Trophoblast cell (in vitro differentiated cells and primary cell): ENCODE measurements at regions not wholly inside any gene's neighbourhood (a gene's known extent, or its start where the extent isn't known, plus 50 kb on each side); places are given as distances from the start of the nearest gene placed in this dataset.

Experiments
- DNase-seq, 2 donors: peaks; one replicate each; pipeline ENCODE4 v3.0.0-alpha.2; 2016
- H2AFZ ChIP-seq: 2 replicates; pipeline ENCODE4 v1.6.1; 2013; ENCODE audit warnings: low read length, moderate library complexity, mild to moderate bottlenecking; ENCODE audit not compliant: insufficient read depth, poor library complexity
- H2AK5ac ChIP-seq: 2 replicates; pipeline ENCODE4 v1.6.1; 2013; ENCODE audit warnings: mild to moderate bottlenecking, low read length
- H2BK120ac ChIP-seq: 2 replicates; pipeline ENCODE4 v1.6.1; 2013; ENCODE audit warnings: low read length, mild to moderate bottlenecking, moderate library complexity; ENCODE audit not compliant: insufficient read depth, poor library complexity
- H2BK12ac ChIP-seq: 2 replicates; pipeline ENCODE4 v1.6.1; 2013; ENCODE audit warnings: mild to moderate bottlenecking, low read length, moderate library complexity
- H2BK5ac ChIP-seq: 2 replicates; pipeline ENCODE4 v1.6.1; 2013; ENCODE audit warnings: low read length, low read depth, moderate library complexity, mild to moderate bottlenecking; ENCODE audit not compliant: poor library complexity
- H3K14ac ChIP-seq: 2 replicates; pipeline ENCODE4 v1.6.1; 2013; ENCODE audit warnings: mild to moderate bottlenecking, low read length
- H3K18ac ChIP-seq: 2 replicates; pipeline ENCODE4 v1.6.1; 2013; ENCODE audit warnings: mild to moderate bottlenecking, low read length
- H3K23ac ChIP-seq: 2 replicates; pipeline ENCODE4 v1.6.1; 2013; ENCODE audit warnings: low read length
- H3K27ac ChIP-seq: 2 replicates; pipeline ENCODE4 v1.5.1; 2013; ENCODE audit warnings: low read depth, mild to moderate bottlenecking, inconsistent platforms, low read length, moderate library complexity
- H3K27me3 ChIP-seq: 2 replicates; pipeline ENCODE4 v1.6.1; 2013; ENCODE audit warnings: inconsistent platforms, mild to moderate bottlenecking, low read length, moderate library complexity; ENCODE audit not compliant: insufficient read depth
- H3K36me3 ChIP-seq, 2 experiments: 1 replicate in 1 of 2; 2 replicates in 1 of 2; pipeline ENCODE4 v1.6.1; 2013; ENCODE audit warnings: low read length in 2 of 2, mild to moderate bottlenecking in 2 of 2, moderate library complexity in 1 of 2; ENCODE audit not compliant: insufficient read depth in 2 of 2, control insufficient read depth in 1 of 2
- H3K4ac ChIP-seq: 2 replicates; pipeline ENCODE4 v1.6.1; 2013; ENCODE audit warnings: low read depth, mild to moderate bottlenecking, low read length, moderate library complexity
- H3K4me1 ChIP-seq, 2 experiments: 1 replicate in 1 of 2; 2 replicates in 1 of 2; pipeline ENCODE4 v1.6.1; 2013; ENCODE audit warnings: low read length in 2 of 2, mild to moderate bottlenecking in 2 of 2, moderate library complexity in 1 of 2; ENCODE audit not compliant: insufficient read depth in 2 of 2, control insufficient read depth in 1 of 2
- H3K4me2 ChIP-seq: 2 replicates; pipeline ENCODE4 v1.6.1; 2013; ENCODE audit warnings: inconsistent platforms, mild to moderate bottlenecking, low read length, moderate library complexity
- H3K4me3 ChIP-seq: 2 replicates; pipeline ENCODE4 v1.5.1; 2013; ENCODE audit warnings: mild to moderate bottlenecking, low read depth, low read length, inconsistent platforms
- H3K79me1 ChIP-seq: one replicate; pipeline ENCODE4 v1.6.1; 2013; ENCODE audit warnings: low read length
- H3K79me2 ChIP-seq: 2 replicates; pipeline ENCODE4 v1.6.1; 2013; ENCODE audit warnings: low read length, mild to moderate bottlenecking; ENCODE audit not compliant: control insufficient read depth, insufficient read depth, poor library complexity
- H3K9ac ChIP-seq: 2 replicates; pipeline ENCODE4 v1.6.1; 2013; ENCODE audit warnings: mild to moderate bottlenecking, low read length
- H3K9me3 ChIP-seq: 2 replicates; pipeline ENCODE4 v1.6.1; 2013; ENCODE audit warnings: low read depth, mild to moderate bottlenecking, control low read depth, inconsistent platforms, low read length; ENCODE audit not compliant: insufficient read depth
- H4K12ac ChIP-seq: 2 replicates; pipeline ENCODE4 v1.6.1; 2013; ENCODE audit warnings: low read depth, mild to moderate bottlenecking, low read length, moderate library complexity
- H4K8ac ChIP-seq: 2 replicates; pipeline ENCODE4 v1.6.1; 2013; ENCODE audit warnings: low read depth, mild to moderate bottlenecking, low read length, moderate library complexity
- H4K91ac ChIP-seq: one replicate; pipeline ENCODE4 v1.6.1; 2013; ENCODE audit warnings: low read depth, mild to moderate bottlenecking, low read length, moderate library complexity
- WGBS: extraction: QIAGEN DNeasy Blood & Tissue Kit; methylation state at CpG from one replicate; pipeline ENCODE4 v1.1.7; 2013; ENCODE audit warnings: missing lambda C conversion rate; ENCODE audit not compliant: insufficient read length, insufficient coverage; ENCODE audit errors: extremely low coverage; 5-methylcytosine and 5-hydroxymethylcytosine counted together

DNA sequence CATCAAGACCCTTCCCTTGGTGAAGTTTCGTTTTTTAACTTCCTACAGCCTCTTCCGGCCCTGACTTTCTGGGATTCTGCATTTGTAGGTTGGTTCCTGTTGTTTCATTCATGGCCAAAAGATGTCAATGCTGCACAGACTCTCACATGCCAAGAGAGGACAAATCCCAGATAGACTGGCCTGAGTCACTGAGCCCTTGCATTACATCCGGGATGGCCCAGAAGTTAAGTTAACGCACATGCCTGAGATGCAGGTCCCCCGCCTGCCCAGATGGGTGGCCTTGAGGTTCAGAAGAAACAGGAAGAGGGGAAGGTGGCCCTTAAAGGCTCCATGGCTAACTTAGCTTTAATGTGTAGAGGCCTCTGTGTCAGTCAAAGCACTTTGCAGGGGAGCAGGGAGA is 51.6 kb upstream of the SRGAP3 start:
- H3K27ac ChIP-seq, result no peak overlapping the region
- H4K91ac ChIP-seq, result no peak overlapping the region
- no peak overlapping the region for H4K12ac ChIP-seq
- no peak for DNase-seq
- no peak overlapping the region for H3K23ac ChIP-seq
- H3K4me3 ChIP-seq, result no peak overlapping the region
- H2AFZ ChIP-seq, result no peak overlapping the region
- no peaks in the 10 kb centered on the region for H3K27me3 ChIP-seq
- no peak overlapping the region for H3K14ac ChIP-seq
- peaks cover 3 to 6% of the 10 kb centered on the region in 2 experiments for H3K4me1 ChIP-seq
- no peak overlapping the region for H2BK120ac ChIP-seq
- no peak overlapping the region for H3K9ac ChIP-seq
- no peak overlapping the region for H2AK5ac ChIP-seq
- no peak overlapping the region for H4K8ac ChIP-seq
- WGBS, result no CpG with 5 or more reads among the region's 5 CpGs
- H3K79me1 ChIP-seq, result peaks cover 4% of the 10 kb centered on the region
- H3K36me3 ChIP-seq, result no peaks in the 10 kb centered on the region
- H2BK5ac ChIP-seq, result no peak overlapping the region
- H2BK12ac ChIP-seq, result no peak overlapping the region
- H3K4ac ChIP-seq, result no peak overlapping the region
- no peaks in the 10 kb centered on the region for H3K79me2 ChIP-seq
- no peak overlapping the region for H3K4me2 ChIP-seq
- no peaks in the 10 kb centered on the region for H3K9me3 ChIP-seq
- no peak overlapping the region for H3K18ac ChIP-seq

- no peaks in the 10 kb centered on the region for H3K9me3 ChIP-seq
- no peaks in the 10 kb centered on the region for H3K27me3 ChIP-seq
- H3K36me3 ChIP-seq, result no peaks in the 10 kb centered on the region
- H2AFZ ChIP-seq, result no peak overlapping the region
- no peak overlapping the region for H3K14ac ChIP-seq
- H4K91ac ChIP-seq, result peak overlapping the region; percentile 21
- no peak overlapping the region for H4K8ac ChIP-seq
- H4K12ac ChIP-seq, result no peak overlapping the region
- no peak overlapping the region for H2BK12ac ChIP-seq
- peaks cover 4% of the 10 kb centered on the region for H3K79me1 ChIP-seq
- DNase-seq, result no peak
- H3K4me1 ChIP-seq, result peaks cover 3 to 6% of the 10 kb centered on the region in 2 experiments
- no peak overlapping the region for H2BK120ac ChIP-seq
- no peak overlapping the region for H2BK5ac ChIP-seq
- peak overlapping the region; percentile 60 for H3K4me2 ChIP-seq
- no peak overlapping the region for H3K4ac ChIP-seq
- H3K79me2 ChIP-seq, result no peaks in the 10 kb centered on the region
- H3K9ac ChIP-seq, result no peak overlapping the region
- no peak overlapping the region for H3K4me3 ChIP-seq
- no peak overlapping the region for H3K18ac ChIP-seq
- no CpG with 5 or more reads among the region's 10 CpGs for WGBS
- H3K27ac ChIP-seq, result no peak overlapping the region
- no peak overlapping the region for H3K23ac ChIP-seq
- H2AK5ac ChIP-seq, result no peak overlapping the region
Measured at GRCh38 chr3:9301798-9302197, 52.4 kb upstream of the SRGAP3 start.

DNA sequence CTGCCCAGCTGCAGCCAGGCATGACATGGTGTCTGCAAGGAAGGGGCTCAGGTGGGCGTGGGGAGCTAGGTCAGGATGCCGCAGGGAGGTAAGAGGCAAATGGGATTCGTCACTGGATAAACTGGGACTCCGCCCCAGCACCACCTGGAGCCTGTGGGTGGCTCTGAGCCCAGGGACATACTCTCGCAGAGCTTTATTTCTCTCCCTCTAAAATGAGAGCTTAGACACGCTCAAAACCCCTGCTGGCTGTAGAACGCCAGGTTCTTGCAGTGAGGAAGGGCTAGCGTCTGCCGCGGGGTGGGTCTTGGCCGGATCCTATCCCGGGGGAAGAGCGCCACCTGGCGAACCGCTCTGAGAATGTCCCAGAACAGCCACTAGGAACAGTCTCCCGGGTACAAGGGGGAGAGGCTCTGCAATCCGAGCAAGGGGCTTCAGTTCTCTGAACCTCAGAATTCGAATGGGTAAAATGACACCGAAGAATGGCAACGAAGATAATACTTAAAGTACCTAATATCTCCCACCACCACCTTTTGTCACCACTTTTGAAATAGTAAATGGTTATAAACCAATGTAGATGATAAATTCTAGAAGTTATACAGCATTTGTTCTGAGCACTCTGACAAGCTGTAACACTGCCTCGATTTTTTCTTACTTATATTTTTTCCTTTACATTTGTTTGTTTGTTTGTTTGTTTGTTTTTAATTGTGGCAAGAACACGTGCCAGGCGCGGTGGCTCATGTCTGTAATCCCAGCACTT is 53.2 kb upstream of the SRGAP3 start:
- Histone ChIP-seq H3K4ac (no peak overlapping the region), H3K9me3 (no peaks in the 10 kb centered on the region), H3K79me1 (peaks cover 7% of the 10 kb centered on the region), H4K91ac (peak overlapping the region; percentile 21), H3K14ac (peak overlapping the region; percentile 0), H2AK5ac (no peak overlapping the region), H3K27ac (no peak overlapping the region), H3K4me3 (peak overlapping the region; percentile 37), H3K4me1 (peaks cover 6 to 8% of the 10 kb centered on the region in 2 experiments), H2AFZ (no peak overlapping the region), H3K23ac (no peak overlapping the region), H4K12ac (no peak overlapping the region), H4K8ac (no peak overlapping the region), H3K27me3 (no peaks in the 10 kb centered on the region), H3K18ac (no peak overlapping the region), H2BK12ac (no peak overlapping the region), H2BK120ac (no peak overlapping the region), H3K79me2 (no peaks in the 10 kb centered on the region), H3K36me3 (no peaks in the 10 kb centered on the region), H3K9ac (no peak overlapping the region), H3K4me2 (peak overlapping the region; percentile 60), H2BK5ac (no peak overlapping the region)
- DNase-seq, result peak; percentile 62 to 88
- WGBS, result no CpG with 5 or more reads among the region's 24 CpGs

- no peaks in the 10 kb centered on the region for H3K9me3 ChIP-seq
- H3K79me2 ChIP-seq, result no peaks in the 10 kb centered on the region
- no peaks in the 10 kb centered on the region for H3K36me3 ChIP-seq
- H2AFZ ChIP-seq, result no peak overlapping the region
- H3K4ac ChIP-seq, result no peak overlapping the region
- H2BK120ac ChIP-seq, result no peak overlapping the region
- no peak overlapping the region for H3K27ac ChIP-seq
- H2AK5ac ChIP-seq, result peak overlapping the region; percentile 18
- no peak overlapping the region for H3K14ac ChIP-seq
- no peak overlapping the region for H4K12ac ChIP-seq
- H3K27me3 ChIP-seq, result no peaks in the 10 kb centered on the region
- H2BK5ac ChIP-seq, result no peak overlapping the region
- no peak overlapping the region for H3K18ac ChIP-seq
- no peak overlapping the region for H3K4me3 ChIP-seq
- no peak overlapping the region for H3K9ac ChIP-seq
- DNase-seq, result no peak
- no peak overlapping the region for H3K23ac ChIP-seq
- H3K79me1 ChIP-seq, result peaks cover 5% of the 10 kb centered on the region
- no peak overlapping the region for H4K91ac ChIP-seq
- H4K8ac ChIP-seq, result no peak overlapping the region
- peak overlapping the region; percentile 6 for H2BK12ac ChIP-seq
- H3K4me1 ChIP-seq, result peaks cover 2 to 3% of the 10 kb centered on the region in 2 experiments
- no peak overlapping the region for H3K4me2 ChIP-seq
- no CpG with 5 or more reads among the region's 3 CpGs for WGBS
Measured at GRCh38 chr3:9308298-9308990, 54.4 kb upstream of the THUMPD3 start.
